HG02852 (cell line): ENCODE measurements at regions not wholly inside any gene's neighbourhood (a gene's known extent, or its start where the extent isn't known, plus 50 kb on each side); places are given as distances from the start of the nearest gene placed in this dataset.

ENCODE experiments used
- ATAC-seq: cut with Tn5 transposase; IDR thresholded peaks from one replicate; pipeline ENCODE4 v1.9.1; 2021; ENCODE audit warnings: mild to moderate bottlenecking, moderate library complexity; ENCODE audit not compliant: unreplicated experiment

- no peak for ATAC-seq
Measured at GRCh38 chr19:27896091-27896490, 1316.9 kb downstream of the UQCRFS1 start.

DNA sequence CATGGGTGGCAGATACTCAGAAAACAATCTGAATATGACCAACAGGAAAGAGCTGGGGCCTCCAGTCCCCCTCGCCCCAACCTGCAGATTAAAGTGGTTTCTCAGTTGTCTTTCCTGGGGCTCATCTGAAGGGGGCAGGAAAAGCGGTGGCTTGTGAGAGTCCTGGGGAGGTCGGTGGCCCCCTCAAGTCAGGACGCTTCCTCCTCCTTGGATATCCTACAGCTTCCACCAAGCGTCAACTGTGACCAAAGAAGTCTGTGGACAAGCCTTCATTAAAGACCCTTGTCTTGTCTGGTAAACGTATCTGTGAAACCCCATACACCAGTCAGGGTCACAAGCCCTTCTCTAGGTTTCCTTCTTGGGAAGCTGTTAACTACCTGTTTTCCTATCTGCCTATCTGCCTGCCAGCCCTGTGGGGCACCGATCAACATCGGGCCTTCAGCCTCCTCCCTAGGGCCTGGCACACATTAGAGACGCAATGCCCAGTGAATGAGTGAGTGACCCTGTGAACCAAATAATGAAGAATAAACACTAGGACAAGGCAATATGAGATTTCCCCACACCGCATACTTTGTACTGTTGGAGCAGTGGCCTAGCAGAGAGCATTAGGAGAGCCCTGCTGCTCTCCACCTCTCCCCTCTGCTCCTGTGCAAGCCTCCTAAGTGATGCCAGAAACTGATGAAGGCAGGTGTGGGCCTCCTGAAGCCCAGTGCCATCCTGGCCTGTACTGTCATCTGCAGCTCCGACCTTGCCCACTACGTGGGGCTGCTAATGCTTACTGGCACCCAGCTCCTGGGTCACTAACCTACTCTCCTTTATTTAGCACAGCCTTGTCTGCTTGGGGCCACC is 1317.8 kb downstream of the UQCRFS1 start:
- ATAC-seq: no peak

GRCh38 chr19:27892500-27892899 is 1320.5 kb downstream of the UQCRFS1 start:
- ATAC-seq: no peak

- ATAC-seq: no peak
Measured at GRCh38 chr19:27891411-27891810, 1321.5 kb downstream of the UQCRFS1 start.

DNA sequence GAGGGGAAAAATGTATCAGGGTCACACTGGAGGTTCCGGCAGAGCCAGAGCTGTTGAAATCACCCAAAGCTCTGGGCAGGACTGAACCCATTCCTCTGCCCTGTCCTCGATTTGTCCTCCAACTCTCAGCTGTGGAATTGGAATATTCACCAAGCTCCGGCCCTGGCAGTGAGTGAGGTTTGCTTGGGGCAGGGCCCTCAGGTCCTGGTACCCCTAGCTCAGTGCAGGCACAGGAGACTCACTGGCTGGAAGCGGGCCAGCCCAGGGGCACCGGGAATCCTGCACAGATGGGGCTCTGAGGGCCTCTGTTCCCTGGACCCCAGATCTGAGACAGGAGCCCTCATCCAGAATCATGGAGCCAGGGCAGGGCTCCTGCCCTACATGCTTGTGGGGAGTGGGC is 1322.3 kb downstream of the UQCRFS1 start:
- ATAC-seq: no peak

DNA sequence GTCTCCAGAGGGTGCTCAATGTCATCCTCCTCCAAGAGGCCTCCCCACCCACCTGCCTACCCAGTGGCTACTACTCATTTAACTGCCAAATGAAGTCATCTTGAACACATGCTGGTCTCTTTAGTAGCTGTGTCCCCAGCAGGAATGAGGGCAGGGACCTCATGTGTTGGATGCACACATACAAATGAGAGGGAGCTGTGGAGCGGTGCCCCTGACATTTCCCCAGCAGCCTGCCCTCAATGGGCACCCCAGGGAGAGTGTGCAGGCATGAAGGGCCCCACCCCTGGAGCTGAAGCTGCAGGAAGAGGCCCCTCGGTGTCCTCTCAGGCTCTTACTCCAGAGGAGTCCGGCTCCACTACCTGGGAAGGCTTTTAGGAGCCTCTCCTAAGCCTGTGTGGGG is 1322.7 kb downstream of the UQCRFS1 start:
- ATAC-seq: no peak

GRCh38 chr19:27889156-27889555 is 1323.8 kb downstream of the UQCRFS1 start:
- no peak for ATAC-seq

DNA sequence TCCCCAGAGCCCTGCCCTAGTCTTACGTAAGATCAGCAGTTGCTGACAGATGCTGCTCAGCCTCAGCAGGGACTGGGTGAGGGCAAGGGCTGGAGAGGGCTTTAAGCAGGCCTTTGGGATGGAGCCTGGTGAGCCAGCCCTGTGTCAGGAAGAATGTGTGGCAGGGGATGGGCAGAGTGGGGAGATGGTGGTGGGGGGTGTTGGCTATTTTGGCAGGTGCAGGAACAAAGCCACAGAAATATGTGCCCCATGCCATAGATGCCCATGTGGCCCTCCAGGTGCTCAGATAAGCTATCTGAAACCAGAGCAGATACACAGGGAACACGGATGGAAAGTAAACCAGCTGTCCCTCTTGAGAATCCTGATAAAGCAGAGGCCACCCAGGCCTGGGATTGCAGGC is 1325.0 kb downstream of the UQCRFS1 start:
- ATAC-seq: no peak

- no peak for ATAC-seq
Measured at GRCh38 chr19:27885359-27885758, 1327.6 kb downstream of the UQCRFS1 start.

DNA sequence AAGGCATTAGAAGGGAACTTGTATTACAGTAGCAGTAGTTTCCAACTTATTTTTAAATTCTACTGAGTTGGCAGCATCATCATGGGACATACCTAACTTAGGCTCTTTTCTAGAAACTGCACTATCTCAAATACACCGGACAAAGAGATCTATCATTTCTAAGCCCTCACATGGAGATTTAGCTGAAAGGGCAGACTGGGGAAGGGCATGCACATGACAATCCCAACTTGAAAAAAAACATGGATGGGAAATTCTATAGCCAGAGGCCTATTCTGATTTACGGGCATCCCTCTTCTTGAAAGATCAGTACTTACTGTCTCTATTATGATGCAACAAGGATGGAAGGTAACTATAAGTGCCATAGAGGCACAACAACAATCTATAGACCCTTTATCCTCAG is 1328.6 kb downstream of the UQCRFS1 start:
- no peak for ATAC-seq

DNA sequence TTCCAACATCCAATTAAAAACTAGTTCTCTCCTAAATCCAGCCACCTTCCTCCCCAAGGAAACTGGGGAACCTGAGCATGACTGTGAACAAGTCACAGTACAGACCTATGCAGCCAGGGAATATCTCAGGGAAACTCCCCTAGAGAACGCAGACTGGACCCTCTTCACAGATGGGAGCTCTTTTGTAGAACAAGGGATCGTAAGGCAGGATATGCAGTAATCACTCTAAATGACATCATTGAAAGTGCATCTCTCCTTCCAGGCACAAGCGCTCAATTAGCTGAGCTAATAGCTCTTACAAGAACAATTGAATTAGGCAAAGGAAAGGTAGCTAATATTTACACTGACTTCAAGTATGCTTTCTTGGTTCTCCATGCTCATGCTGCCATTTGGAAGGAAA is 1331.7 kb downstream of the UQCRFS1 start:
- no peak for ATAC-seq

- no peak for ATAC-seq
Measured at GRCh38 chr19:27876976-27877512, 1335.9 kb downstream of the UQCRFS1 start.

DNA sequence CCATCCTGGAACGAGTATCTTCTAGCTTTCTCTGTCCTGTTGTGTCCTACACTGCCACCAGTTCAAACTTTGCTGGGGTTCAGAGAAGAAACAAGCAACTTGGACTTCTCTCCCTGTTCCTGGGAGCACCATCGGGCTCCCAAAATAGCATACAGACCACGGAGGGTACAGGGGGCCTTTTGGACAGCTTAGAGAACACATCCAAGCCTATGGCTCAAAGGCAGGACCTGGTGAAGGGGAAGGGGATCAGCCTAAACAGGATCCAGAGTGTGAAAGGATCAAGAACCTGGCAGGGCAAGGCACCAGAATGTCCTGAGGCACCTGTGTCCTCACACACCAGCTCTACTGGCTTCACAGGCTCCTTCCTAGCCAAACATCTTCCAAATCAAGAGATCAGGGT is 1336.5 kb downstream of the UQCRFS1 start:
- ATAC-seq: no peak

DNA sequence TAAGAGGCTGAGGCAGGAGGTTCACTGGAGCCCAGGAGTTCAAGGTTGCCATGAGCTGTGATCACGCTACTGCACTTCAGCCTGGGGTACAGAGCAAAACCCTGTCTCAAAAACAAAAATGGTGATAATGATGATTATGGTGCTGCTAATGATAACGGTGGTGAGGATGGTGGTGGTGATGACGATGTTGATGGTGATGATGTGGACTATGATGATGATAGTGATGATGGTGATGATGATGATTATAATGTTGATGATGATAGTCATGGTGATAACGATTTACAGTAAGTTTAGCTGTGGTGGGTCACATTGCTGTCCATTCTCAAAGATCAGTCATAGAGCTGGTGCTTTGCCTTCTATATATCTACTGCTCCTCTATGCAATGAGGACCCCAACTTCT is 1340.6 kb downstream of the UQCRFS1 start:
- no peak for ATAC-seq

DNA sequence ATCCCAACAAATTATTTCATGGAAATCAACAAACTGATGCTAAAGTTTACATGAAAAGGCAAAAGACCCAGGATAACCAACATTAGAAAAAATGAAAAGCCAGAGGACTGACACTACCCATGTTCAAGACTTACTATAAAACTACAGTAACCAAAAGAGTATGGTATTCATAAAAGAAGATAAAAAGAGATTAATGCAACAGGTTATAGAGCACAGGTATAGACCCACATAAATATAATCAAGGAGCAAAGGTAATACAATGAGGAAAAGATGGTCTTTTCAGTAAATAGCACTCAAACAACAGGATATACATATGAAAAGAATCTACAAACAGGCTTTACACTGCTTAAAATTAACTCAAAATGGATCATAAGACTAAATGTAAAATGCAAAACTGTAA is 1342.7 kb downstream of the UQCRFS1 start:
- no peak for ATAC-seq

GRCh38 chr19:27868007-27868406 is 1344.9 kb downstream of the UQCRFS1 start:
- no peak for ATAC-seq

- ATAC-seq: no peak
Measured at GRCh38 chr19:27865927-27866777, 1346.8 kb downstream of the UQCRFS1 start.

GRCh38 chr19:27861411-27861975 is 1351.5 kb downstream of the UQCRFS1 start:
- ATAC-seq: no peak

GRCh38 chr19:27860309-27860934 is 1352.5 kb downstream of the UQCRFS1 start:
- no peak for ATAC-seq

GRCh38 chr19:27859689-27860088 is 1353.3 kb downstream of the UQCRFS1 start:
- no peak for ATAC-seq

DNA sequence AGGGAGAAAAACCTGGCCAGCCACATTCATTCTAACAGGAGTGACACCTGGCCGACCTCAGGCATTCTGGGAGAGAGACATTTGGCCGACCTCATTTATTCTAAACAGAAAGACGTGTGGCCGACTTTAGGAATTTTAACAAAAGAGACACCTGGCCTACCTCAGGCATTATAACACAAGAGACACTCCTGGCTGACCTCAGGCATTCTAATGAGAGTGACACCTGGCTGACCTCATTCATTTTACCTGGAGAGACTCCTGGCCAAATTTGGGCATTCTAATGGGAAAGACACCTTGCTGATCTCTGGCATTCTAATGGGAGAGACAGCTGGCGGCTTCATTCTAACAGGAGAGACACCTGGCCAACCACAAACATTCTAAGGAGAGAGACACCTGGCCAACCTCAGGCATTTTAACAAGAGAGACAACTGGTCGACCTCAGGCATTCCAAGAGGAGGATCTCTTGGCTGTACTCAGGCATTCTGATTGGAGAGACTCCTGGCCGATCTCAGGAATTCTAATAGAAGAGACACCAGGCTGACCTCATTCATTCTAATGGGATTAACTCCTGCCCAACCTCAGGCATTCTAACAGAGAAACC is 1353.9 kb downstream of the UQCRFS1 start:
- ATAC-seq: no peak
